C4-2B (cell line): ENCODE measurements at regions not wholly inside any gene's neighbourhood (a gene's known extent, or its start where the extent isn't known, plus 50 kb on each side); places are given as distances from the start of the nearest gene placed in this dataset.
"Not testable (repeated sequence)": the region's sequence is repeated elsewhere in the genome, so short reads cannot be mapped to it uniquely, and the experiment has no call there.

Source experiments
- CTCF ChIP-seq: fragments of 450-650 bp; conservative IDR thresholded peaks from 2 replicates; pipeline ENCODE4 v1.5.1; 2017; ENCODE audit warnings: mild to moderate bottlenecking
- ZFX ChIP-seq: fragments of 450-650 bp; IDR thresholded peaks from 2 replicates; pipeline ENCODE4 v1.6.1; 2017

DNA sequence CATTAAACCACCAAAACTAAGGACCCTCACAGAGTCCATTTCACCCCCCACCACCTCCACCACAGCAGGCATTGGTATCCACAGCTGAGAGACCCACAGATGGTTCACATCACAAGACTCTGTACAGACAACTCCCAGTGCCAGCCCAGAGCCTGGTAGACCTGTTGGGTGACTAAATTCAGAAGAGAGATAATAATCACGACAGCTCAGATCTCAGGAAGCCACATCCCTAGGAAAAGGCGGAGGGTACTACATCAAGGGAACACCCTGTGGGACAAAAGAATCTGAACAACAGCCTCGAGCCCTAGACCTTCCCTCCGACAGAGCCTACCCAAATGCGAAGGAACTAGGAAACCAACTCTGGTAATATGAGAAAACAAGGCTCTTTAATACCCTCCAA lies 51.4 kb upstream of the TMEM45B start:
- not testable (repeated sequence) for TF ChIP-seq CTCF, ZFX
